Panc1 (cell line): ENCODE measurements at regions not wholly inside any gene's neighbourhood (a gene's known extent, or its start where the extent isn't known, plus 50 kb on each side); places are given as distances from the start of the nearest gene placed in this dataset.

Experiments used
- ATAC-seq: fragments of 200-7000 bp; cut with Tn5 transposase; 2 replicates; pipeline ENCODE4 v1.9.1; 2020; ENCODE audit warnings: mild to moderate bottlenecking, moderate library complexity
- BruUV-seq: library from RNA; stranded (reverse); fragments of 400-500 nt; replicated peaks from 2 replicates; lab custom pipeline; 2021; lab: Mats Ljungman, UMichigan
- CTCF ChIA-PET: fragments of 300-600 bp; sonication (Branson Sonifier 250); formaldehyde crosslinking; loops from one replicate; lab custom pipeline; 2022; ENCODE audit warnings: antibody characterized with exemption; lab: Charles Lee
- POLR2A ChIA-PET: fragments of 300-600 bp; sonication (Branson Sonifier 250); formaldehyde crosslinking; loops from one replicate; lab custom pipeline; 2022; ENCODE audit warnings: antibody characterized with exemption; lab: Charles Lee
- DNase-seq: peaks from one replicate; pipeline ENCODE4 v3.0.0-alpha.2; 2010; ENCODE audit warnings: low read depth, low spot score
- H3K27ac ChIP-seq: 2 replicates; pipeline ENCODE4 v1.5.1; 2011; ENCODE audit warnings: mild to moderate bottlenecking, low read length, inconsistent platforms
- H3K27me3 ChIP-seq: fragments of 200-500 bp; sonication (Bioruptor generic); 2 replicates; pipeline ENCODE4 v1.6.0; 2014; ENCODE audit warnings: low read length, inconsistent platforms; ENCODE audit not compliant: control insufficient read depth, insufficient read depth
- H3K36me3 ChIP-seq: fragments of 200-500 bp; sonication (Bioruptor generic); 2 replicates; pipeline ENCODE4 v1.5.1; 2014; ENCODE audit warnings: inconsistent platforms, mild to moderate bottlenecking, low read length, moderate library complexity; ENCODE audit not compliant: control insufficient read depth, insufficient read depth
- H3K4me1 ChIP-seq: 2 replicates; pipeline ENCODE4 v1.5.1; 2011; ENCODE audit warnings: inconsistent platforms, mild to moderate bottlenecking, low read length, moderate library complexity; ENCODE audit not compliant: control insufficient read depth, insufficient read depth
- H3K4me3 ChIP-seq, 2 experiments: 2 replicates each; pipeline ENCODE4 v1.5.1; 2011 to 2012; ENCODE audit warnings: low read depth in 2 of 2, low read length in 2 of 2, mild to moderate bottlenecking in 2 of 2, inconsistent platforms in 1 of 2, moderate library complexity in 1 of 2
- H3K9me3 ChIP-seq: fragments of 200-500 bp; sonication (Bioruptor generic); 2 replicates; pipeline ENCODE4 v1.5.1; 2014; ENCODE audit warnings: low read depth, mild to moderate bottlenecking, inconsistent platforms, low read length, moderate library complexity; ENCODE audit not compliant: control insufficient read depth, insufficient read depth
- POLR2AphosphoS5 ChIP-seq: IDR thresholded peaks from 2 replicates; pipeline ENCODE4 v1.6.1; 2012; ENCODE audit warnings: mild to moderate bottlenecking, low read depth, low read length, moderate library complexity
- SIN3A ChIP-seq: IDR thresholded peaks from 2 replicates; pipeline ENCODE4 v1.6.1; 2012; ENCODE audit warnings: low read depth, mild to moderate bottlenecking, low read length, moderate library complexity, borderline replicate concordance; ENCODE audit not compliant: insufficient read depth
- TCF7L2 ChIP-seq: IDR thresholded peaks from 2 replicates; pipeline ENCODE4 v1.6.1; 2011; ENCODE audit warnings: mild to moderate bottlenecking, low read depth, low read length, inconsistent platforms
- in situ Hi-C: cut with HindIII; loops from 2 replicates; pipeline ENCODE4 v1.10.0; 2016; ENCODE audit warnings: low sequenced_read_pairs, low pct_unique_long_range_greater_than_20kb
- intact Hi-C: fragments of 100-400 bp; cut with micrococcal nuclease; formaldehyde crosslinking; loops from one replicate; pipeline ENCODE4 v1.10.0; 2022; ENCODE audit not compliant: unreplicated experiment
- TF ChIP-seq, protein P1 (sequence below), 2 experiments: IDR thresholded peaks; 2 replicates each; pipeline ENCODE4 v1.6.1; 2011 to 2012; ENCODE audit warnings: low read depth in 2 of 2, control low read depth in 1 of 2, low read length in 1 of 2, mild to moderate bottlenecking in 1 of 2, moderate library complexity in 1 of 2; ENCODE audit not compliant: insufficient read depth in 1 of 2
- TF ChIP-seq, protein P2 (sequence below): fragments of 450-650 bp; IDR thresholded peaks from 2 replicates; pipeline ENCODE4 v1.5.1; 2017; ENCODE audit warnings: mild to moderate bottlenecking

DNA sequence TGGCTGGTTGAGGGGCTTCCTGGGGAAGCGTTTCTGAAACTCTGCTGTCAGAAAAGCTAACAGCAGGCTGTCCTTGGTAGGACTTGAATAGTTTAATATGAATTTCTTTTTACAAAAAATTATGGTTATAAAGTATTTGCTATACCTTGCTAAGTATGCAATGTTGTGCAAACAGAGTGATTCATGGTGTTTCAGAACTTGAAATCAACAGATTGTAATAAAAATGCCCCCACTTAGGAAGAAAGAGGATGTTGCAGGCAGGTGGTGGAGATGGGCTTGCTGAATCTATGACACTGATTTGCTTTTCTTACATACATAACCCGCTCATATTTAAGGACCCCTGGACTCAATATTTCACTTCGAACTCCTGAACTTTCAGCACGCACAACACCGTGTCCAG, 211.6 kb downstream of the THBS2 start:
- Histone ChIP-seq H3K9me3 (no peaks in the 10 kb centered on the region), H3K27ac (no peak overlapping the region), H3K4me1 (no peaks in the 10 kb centered on the region), H3K27me3 (no peaks in the 10 kb centered on the region), H3K36me3 (no peaks in the 10 kb centered on the region), H3K4me3 (no peak overlapping the region)
- intact Hi-C loops = no loop called here
- DNase-seq = no peak
- TF ChIP-seq SIN3A (no peak), TCF7L2 (no peak)
- in situ Hi-C loops = no loop called here
- CTCF ChIA-PET = no interaction called here
- POLR2A ChIA-PET = no interaction called here
- no TSS peak for BruUV-seq
- ATAC-seq = no peak

DNA sequence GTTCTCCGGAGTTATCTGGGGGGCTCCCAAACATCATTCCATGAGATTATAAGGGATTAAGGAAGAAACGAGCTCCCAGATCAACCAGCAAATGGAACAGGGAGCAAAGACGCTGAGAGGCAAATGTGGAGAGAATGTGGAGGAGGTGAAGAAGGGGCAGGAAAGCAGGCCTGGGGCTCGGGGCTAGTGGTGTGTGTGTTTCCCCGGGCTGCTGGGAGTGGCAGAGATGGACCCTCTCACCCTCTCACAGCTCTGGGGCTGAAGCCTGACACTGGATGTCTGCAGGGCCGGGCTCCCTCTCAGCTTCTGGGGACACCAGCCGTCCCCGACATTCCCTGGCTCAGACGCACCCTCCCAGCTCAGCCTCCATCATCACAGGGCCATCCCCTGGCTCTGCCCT, 212.6 kb downstream of the THBS2 start:
- no peak for TF ChIP-seq SIN3A
- TF ChIP-seq, protein P1, sequence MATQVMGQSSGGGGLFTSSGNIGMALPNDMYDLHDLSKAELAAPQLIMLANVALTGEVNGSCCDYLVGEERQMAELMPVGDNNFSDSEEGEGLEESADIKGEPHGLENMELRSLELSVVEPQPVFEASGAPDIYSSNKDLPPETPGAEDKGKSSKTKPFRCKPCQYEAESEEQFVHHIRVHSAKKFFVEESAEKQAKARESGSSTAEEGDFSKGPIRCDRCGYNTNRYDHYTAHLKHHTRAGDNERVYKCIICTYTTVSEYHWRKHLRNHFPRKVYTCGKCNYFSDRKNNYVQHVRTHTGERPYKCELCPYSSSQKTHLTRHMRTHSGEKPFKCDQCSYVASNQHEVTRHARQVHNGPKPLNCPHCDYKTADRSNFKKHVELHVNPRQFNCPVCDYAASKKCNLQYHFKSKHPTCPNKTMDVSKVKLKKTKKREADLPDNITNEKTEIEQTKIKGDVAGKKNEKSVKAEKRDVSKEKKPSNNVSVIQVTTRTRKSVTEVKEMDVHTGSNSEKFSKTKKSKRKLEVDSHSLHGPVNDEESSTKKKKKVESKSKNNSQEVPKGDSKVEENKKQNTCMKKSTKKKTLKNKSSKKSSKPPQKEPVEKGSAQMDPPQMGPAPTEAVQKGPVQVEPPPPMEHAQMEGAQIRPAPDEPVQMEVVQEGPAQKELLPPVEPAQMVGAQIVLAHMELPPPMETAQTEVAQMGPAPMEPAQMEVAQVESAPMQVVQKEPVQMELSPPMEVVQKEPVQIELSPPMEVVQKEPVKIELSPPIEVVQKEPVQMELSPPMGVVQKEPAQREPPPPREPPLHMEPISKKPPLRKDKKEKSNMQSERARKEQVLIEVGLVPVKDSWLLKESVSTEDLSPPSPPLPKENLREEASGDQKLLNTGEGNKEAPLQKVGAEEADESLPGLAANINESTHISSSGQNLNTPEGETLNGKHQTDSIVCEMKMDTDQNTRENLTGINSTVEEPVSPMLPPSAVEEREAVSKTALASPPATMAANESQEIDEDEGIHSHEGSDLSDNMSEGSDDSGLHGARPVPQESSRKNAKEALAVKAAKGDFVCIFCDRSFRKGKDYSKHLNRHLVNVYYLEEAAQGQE (IDR thresholded peaks at IDR 0.05; ENCODE audit: insufficient read depth in 1 of 2, low read depth in 2 of 2, low read length in 1 of 2) = no peak
- TF ChIP-seq TCF7L2 = no peak
- TF ChIP-seq POLR2AphosphoS5 = no peak
- TF ChIP-seq, protein P2, sequence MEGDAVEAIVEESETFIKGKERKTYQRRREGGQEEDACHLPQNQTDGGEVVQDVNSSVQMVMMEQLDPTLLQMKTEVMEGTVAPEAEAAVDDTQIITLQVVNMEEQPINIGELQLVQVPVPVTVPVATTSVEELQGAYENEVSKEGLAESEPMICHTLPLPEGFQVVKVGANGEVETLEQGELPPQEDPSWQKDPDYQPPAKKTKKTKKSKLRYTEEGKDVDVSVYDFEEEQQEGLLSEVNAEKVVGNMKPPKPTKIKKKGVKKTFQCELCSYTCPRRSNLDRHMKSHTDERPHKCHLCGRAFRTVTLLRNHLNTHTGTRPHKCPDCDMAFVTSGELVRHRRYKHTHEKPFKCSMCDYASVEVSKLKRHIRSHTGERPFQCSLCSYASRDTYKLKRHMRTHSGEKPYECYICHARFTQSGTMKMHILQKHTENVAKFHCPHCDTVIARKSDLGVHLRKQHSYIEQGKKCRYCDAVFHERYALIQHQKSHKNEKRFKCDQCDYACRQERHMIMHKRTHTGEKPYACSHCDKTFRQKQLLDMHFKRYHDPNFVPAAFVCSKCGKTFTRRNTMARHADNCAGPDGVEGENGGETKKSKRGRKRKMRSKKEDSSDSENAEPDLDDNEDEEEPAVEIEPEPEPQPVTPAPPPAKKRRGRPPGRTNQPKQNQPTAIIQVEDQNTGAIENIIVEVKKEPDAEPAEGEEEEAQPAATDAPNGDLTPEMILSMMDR = no peak
- no peaks in the 10 kb centered on the region for H3K27me3 ChIP-seq
- no peaks in the 10 kb centered on the region for H3K36me3 ChIP-seq
- in situ Hi-C loops = no loop called here
- BruUV-seq = no TSS peak
- H3K9me3 ChIP-seq = no peaks in the 10 kb centered on the region
- CTCF ChIA-PET = no interaction called here
- ATAC-seq = no peak
- no peak for DNase-seq
- no peak overlapping the region for H3K27ac ChIP-seq
- intact Hi-C loops = no loop called here
- no peak overlapping the region for H3K4me3 ChIP-seq
- POLR2A ChIA-PET = no interaction called here
- no peaks in the 10 kb centered on the region for H3K4me1 ChIP-seq

DNA sequence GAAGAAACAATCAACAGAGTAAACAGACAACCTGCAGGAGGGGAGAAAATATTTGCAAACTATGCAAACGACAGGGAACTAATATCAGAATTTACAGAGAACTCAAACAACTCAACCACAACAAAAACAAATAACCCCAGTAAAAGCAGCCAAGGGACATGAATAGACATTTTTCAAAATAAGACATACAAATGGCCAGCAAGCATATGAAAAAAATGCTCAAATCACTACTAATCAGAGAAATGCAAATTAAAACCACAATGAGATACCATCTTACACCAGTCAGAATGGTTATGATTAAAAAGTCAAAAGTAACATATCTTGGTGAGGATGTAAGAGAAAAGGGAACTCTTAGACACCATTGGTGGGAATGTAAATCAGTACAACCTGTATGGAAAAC, 215.0 kb downstream of the THBS2 start:
- Histone ChIP-seq H3K27me3 (no peaks in the 10 kb centered on the region), H3K36me3 (no peaks in the 10 kb centered on the region), H3K9me3 (no peaks in the 10 kb centered on the region), H3K4me3 (no peak overlapping the region), H3K4me1 (no peaks in the 10 kb centered on the region), H3K27ac (no peak overlapping the region)
- no peak for TF ChIP-seq SIN3A
- TF ChIP-seq TCF7L2 = no peak
- TF ChIP-seq POLR2AphosphoS5 = no peak
- TF ChIP-seq, protein P1 (IDR thresholded peaks at IDR 0.05; ENCODE audit: insufficient read depth in 1 of 2, low read depth in 2 of 2, low read length in 1 of 2) = no peak
- TF ChIP-seq, protein P2 = no peak
- intact Hi-C loops (no loop called here), in situ Hi-C loops (no loop called here)
- POLR2A ChIA-PET = no interaction called here
- ATAC-seq = no peak
- BruUV-seq = no TSS peak
- DNase-seq = no peak
- CTCF ChIA-PET = no interaction called here
